PC-9 (cell line): ENCODE measurements at regions not wholly inside any gene's neighbourhood (a gene's known extent, or its start where the extent isn't known, plus 50 kb on each side); places are given as distances from the start of the nearest gene placed in this dataset.

Source experiments
- EZH2 ChIP-seq: fragments of 200-600 bp; sonication (generic); IDR thresholded peaks from 2 replicates; pipeline ENCODE4 v1.8.0; 2017; ENCODE audit warnings: antibody characterized with exemption, low read depth
- TF ChIP-seq, protein P1 (sequence below): fragments of 200-600 bp; sonication (generic); conservative IDR thresholded peaks from 2 replicates; pipeline ENCODE4 v1.6.1; 2017; ENCODE audit warnings: mixed run types, antibody characterized with exemption, mild to moderate bottlenecking, moderate library complexity

DNA sequence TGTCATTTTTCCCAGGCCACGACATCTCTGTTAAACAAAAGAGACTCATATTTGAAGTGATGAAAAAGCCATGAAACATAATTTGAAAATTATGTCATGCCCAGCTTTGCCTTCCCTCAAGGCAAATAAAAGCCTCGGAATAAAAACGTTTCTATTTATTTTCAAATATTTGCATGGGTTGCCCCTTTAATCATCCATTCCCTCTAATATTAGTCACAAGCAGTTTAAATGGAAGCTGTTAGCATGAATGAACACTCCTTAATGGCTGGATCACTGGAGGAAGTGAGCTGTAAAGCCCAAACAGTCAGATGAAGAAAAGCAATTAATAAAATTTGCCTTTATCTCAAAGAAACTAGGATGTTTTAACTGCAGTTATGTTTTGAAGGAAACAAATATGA is 69.3 kb upstream of the STMND1 start:
- TF ChIP-seq, protein P1, sequence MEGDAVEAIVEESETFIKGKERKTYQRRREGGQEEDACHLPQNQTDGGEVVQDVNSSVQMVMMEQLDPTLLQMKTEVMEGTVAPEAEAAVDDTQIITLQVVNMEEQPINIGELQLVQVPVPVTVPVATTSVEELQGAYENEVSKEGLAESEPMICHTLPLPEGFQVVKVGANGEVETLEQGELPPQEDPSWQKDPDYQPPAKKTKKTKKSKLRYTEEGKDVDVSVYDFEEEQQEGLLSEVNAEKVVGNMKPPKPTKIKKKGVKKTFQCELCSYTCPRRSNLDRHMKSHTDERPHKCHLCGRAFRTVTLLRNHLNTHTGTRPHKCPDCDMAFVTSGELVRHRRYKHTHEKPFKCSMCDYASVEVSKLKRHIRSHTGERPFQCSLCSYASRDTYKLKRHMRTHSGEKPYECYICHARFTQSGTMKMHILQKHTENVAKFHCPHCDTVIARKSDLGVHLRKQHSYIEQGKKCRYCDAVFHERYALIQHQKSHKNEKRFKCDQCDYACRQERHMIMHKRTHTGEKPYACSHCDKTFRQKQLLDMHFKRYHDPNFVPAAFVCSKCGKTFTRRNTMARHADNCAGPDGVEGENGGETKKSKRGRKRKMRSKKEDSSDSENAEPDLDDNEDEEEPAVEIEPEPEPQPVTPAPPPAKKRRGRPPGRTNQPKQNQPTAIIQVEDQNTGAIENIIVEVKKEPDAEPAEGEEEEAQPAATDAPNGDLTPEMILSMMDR, result no peak
- no peak for TF ChIP-seq EZH2
